Esophagus squamous epithelium (tissue), 4 donors: ENCODE measurements at regions not wholly inside any gene's neighbourhood (a gene's known extent, or its start where the extent isn't known, plus 50 kb on each side); places are given as distances from the start of the nearest gene placed in this dataset.

Experiments used
- CTCF ChIP-seq, 6 experiments: fragments of 450-650 bp in 4 of 6; fragments of 200-600 bp in 2 of 6; sonication (generic) in 2 of 6; IDR thresholded peaks; one replicate each; pipeline ENCODE4 v1.5.1; 2016 to 2019; ENCODE audit warnings: antibody characterized with exemption in 6 of 6, mild to moderate bottlenecking in 4 of 6, moderate library complexity in 4 of 6
- POLR2A ChIP-seq, 4 donors: fragments of 450-650 bp; IDR thresholded peaks; one replicate each; pipeline ENCODE4 v1.6.1; 2017; ENCODE audit warnings: antibody characterized with exemption in 4 of 4, mild to moderate bottlenecking in 4 of 4, moderate library complexity in 3 of 4

GRCh38 chr3:110261141-110261540 is 810.5 kb upstream of the NECTIN3 start:
- TF ChIP-seq CTCF (IDR thresholded peaks at IDR 0.05) (no peak), POLR2A (IDR thresholded peaks at IDR 0.05) (no peak)
